ENCODE measurements at regions not wholly inside any gene's neighbourhood (a gene's known extent, or its start where the extent isn't known, plus 50 kb on each side); places are given as distances from the start of the nearest gene placed in this dataset.
"Not testable (repeated sequence)": the region's sequence is repeated elsewhere in the genome, so short reads cannot be mapped to it uniquely, and the experiment has no call there.

DNA sequence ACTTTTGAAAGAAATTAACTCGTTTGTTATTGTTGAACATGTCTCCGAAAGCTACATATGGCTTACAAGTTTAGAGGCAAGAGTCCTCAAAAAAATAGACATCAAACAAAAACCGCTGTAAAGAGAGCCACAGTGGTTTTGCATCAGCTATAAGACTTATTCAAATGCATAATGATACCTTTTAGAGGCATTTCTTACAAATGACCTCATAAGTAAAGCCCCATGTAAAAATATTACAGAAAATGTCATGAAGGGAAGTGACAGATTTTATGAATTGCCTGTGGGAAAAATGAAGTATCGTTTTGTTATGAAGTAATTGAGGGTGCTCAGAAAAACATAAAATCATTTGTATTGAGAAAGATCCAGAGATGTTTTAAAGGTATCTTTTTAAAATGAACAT, 598.0 kb downstream of the NXPH1 start:
- TF ChIP-seq, protein P1, sequence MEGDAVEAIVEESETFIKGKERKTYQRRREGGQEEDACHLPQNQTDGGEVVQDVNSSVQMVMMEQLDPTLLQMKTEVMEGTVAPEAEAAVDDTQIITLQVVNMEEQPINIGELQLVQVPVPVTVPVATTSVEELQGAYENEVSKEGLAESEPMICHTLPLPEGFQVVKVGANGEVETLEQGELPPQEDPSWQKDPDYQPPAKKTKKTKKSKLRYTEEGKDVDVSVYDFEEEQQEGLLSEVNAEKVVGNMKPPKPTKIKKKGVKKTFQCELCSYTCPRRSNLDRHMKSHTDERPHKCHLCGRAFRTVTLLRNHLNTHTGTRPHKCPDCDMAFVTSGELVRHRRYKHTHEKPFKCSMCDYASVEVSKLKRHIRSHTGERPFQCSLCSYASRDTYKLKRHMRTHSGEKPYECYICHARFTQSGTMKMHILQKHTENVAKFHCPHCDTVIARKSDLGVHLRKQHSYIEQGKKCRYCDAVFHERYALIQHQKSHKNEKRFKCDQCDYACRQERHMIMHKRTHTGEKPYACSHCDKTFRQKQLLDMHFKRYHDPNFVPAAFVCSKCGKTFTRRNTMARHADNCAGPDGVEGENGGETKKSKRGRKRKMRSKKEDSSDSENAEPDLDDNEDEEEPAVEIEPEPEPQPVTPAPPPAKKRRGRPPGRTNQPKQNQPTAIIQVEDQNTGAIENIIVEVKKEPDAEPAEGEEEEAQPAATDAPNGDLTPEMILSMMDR (conservative IDR thresholded peaks at IDR 0.05) = no peak
- H3K27ac ChIP-seq = no peak overlapping the region

DNA sequence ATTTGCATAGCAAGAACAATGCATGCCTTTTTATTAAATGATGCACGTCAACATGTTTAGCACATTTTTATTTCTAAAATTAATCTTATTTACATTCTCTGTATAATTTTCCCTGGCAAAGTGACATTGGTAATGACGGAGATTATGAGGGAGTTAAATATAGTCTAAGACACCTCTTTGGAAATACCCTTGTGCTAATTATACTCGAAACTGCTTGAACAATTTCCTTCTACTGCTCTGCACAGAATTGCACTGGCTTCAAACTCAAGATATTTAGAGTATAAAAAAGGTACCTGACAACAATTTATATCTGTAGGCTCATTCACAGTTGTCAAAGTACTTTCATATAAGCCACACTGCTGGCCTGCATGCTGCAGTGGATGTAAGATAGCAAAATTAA, 602.7 kb downstream of the NXPH1 start:
- TF ChIP-seq, protein P1 (conservative IDR thresholded peaks at IDR 0.05) = no peak
- no peak overlapping the region for H3K27ac ChIP-seq

DNA sequence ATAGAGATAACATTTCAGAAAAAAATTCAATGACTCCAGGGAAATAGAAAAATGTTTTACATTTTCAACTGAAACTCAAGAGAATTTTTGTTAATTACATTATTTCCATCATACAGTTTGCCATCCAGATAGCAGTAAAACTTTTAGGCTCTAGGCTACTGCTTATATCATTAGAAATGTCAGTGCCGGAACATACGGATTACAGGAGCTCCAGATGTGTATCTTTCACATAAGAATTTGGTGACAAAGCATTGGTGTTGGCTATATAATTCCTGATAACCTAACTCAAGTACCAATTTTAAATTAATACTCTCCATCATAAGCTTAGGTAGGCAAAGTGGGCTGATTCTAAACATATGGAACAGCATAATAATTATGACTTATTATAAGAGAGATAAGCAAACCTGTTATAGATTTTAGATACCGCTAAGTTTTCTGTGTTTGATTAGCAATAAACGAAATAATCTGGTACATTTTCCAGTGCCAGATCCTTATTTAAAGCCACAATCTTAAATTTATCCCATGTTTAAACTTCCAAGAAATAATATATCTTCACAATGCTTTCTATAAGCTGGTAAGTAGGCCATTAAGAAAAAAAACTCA, 637.9 kb downstream of the NXPH1 start:
- TF ChIP-seq, protein P1 (conservative IDR thresholded peaks at IDR 0.05) = no peak
- no peak overlapping the region for H3K27ac ChIP-seq

DNA sequence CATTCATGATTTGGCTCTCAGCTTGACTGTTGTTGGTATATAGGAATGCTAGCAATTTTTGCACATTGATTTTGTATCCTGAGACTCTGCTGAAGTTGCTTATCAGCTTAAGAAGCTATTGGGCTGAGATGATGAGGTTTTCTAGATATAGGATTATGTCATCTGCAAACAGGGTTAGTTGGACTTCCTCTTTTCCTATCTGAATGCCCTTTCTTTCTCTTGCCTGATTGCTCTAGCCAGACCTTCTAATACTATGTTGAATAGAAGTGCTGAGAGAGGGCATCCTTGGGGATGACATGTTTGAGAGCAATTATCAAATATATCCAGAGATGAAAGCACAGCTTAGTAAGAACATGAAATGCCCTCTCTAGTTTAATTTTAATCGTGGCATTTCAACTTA, 642.4 kb downstream of the NXPH1 start:
- H3K27ac ChIP-seq = not testable (repeated sequence)

DNA sequence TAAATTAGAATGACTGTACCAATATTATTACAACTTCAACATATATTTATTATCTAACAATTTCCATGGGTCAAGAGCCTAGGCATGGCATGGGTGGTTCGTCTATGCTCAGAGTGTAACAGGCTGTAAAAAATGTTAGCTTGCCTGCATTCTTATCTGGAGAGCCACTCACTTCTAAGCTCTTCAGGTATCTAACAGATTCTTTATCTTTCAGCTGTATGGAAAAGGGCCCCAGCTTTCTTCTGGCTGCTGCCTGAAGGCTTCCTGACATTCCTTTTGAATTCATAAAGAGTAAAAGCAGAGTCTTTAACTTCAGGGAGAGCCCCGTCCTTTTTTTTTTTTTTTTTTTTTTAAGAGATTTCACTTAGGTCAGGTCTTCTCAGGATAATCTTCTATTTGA, 648.8 kb downstream of the NXPH1 start:
- TF ChIP-seq, protein P1 (conservative IDR thresholded peaks at IDR 0.05) = no peak
- no peak overlapping the region for H3K27ac ChIP-seq

DNA sequence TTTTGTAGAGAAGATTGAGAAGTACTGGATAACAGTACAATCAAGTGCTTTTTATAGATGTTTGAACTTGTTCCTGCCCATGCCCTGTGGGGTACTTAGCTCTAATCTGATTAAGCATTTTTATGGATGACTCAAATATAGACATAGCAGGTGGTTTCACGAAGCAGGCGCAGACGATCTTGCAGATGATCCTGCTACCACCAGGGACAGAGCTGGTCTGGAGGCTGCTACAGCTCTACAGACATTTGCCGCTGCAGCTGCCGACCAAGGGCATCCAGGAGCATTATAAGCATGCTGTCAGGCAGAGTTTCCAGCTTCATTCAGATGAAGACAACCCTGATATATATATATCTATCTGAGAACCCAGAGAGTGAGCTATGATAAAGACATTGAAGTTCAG, 650.4 kb downstream of the NXPH1 start:
- no peak overlapping the region for H3K27ac ChIP-seq
- TF ChIP-seq, protein P1 (conservative IDR thresholded peaks at IDR 0.05) = peak; percentile 41; the same call in 1 of the 2 replicates

DNA sequence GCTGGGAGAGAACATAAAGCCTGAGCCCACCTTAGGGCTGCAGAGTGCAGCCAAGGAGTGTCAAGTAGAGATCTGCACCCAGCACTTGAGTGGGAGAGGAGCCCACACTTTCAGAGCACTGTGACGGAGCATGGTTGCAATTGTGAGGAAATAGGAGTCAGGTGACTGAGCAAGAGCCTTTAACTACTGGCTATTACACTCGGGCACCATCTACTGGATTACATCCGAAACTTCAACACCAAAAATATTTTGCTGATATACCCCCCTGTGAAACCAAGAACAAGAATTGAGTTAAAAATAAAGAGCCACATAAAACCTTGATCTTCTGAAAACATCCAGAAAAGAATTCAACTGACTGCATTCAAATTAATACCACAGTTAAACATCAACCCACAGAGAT, 657.9 kb downstream of the NXPH1 start:
- TF ChIP-seq, protein P1 (conservative IDR thresholded peaks at IDR 0.05) = no peak; the same call in 1 of the 2 replicates
- H3K27ac ChIP-seq = no peak overlapping the region

DNA sequence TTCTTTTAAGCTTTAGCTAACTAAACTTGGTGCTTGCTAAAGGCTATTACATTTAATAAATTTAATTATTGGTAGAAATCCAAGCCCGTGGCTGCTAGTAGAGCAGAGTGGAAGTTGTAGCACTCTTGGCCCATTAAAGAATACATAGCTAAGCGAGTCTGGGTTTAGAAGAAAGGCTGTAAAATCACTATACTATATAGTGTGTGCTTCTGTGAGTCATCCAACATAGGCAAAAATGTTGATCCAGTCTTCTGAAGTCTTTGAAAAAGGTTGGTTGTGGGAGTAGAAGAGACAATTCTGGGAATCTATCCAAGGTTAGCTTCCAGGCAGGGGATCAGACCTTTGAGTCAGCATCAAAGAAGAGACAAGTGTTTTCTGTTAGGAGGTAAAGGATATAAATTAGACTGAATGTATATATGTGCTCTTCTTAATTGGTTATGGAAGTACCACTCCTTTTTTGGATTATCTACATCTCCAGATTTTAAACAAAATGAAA, 664.2 kb downstream of the NXPH1 start:
- TF ChIP-seq, protein P1 (conservative IDR thresholded peaks at IDR 0.05) = no peak

More for the DNA sequence above, 664.2 kb downstream of the NXPH1 start:
- H3K27ac ChIP-seq = no peak overlapping the region; the same call in 1 of the 2 replicates
